ENCODE measurements at regions not wholly inside any gene's neighbourhood (a gene's known extent, or its start where the extent isn't known, plus 50 kb on each side); places are given as distances from the start of the nearest gene placed in this dataset.
"Not testable (repeated sequence)": the region's sequence is repeated elsewhere in the genome, so short reads cannot be mapped to it uniquely, and the experiment has no call there.

DNA sequence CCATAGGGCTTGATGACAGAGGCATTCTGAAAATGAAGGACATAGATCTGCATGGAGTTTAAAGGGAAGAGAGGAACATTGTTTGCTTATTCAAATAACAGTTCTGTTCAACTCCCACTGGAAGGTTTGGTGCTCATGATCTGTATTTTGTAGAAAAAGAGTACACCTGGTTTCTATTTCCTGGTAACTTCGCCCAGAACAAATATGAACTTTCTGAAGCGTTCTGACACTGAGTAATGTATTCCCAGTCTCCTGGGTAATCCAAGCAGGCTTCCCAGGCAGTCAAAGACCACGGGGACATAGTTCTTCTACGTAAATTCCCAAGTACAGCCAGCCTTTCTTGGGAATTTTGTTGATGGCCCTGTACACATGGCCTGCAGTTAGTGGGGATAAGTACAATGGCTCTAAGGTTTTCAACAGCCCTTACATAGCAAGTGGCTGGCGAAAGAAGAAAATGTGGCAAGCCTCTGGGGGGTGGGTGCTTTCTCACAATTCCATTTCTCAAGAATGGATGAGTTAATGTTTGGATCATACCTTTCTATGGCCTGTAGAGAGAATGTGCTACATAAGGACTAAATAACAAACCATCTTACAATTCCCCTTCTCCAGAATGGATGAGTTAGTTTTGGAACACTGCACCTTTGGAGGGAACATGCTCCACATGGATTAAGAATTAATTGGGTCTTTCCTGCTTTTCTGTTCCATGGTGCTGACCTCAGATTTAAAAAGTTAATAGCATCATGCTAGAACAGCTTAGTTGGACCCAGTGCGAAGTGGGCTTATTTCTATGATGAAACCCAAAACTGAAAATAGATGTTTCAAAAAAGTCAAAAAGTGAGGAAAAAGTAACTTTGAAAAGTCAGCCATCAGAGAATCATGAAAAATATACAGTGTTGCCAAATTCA is 52.7 kb downstream of the COL6A6 start:
- DNase-seq (ENCODE audit: low spot score): no peak
- ATAC-seq: no peak
- intact Hi-C loops (cut with DNase I): no loop called here

DNA sequence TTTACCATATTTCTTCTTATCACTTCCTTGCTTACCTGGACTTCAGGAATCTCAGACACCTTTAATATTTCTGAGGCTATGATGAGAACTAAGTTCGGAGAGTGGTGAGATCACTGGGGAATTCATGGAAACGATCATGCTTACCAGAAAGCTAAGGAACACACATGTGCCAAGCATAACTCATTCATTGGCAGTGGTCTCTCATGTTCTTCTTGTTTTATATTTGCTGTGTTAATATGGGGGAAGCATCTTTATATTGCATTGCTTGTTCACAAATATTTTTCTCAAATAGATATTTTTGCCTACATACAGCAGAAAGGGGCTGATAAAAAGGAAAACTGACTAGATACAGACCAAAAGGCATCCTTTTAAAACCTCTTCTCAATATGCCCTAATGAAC is 55.8 kb downstream of the COL6A6 start:
- ATAC-seq (no peak), DNase-seq (ENCODE audit: low spot score) (no peak)
- intact Hi-C loops (cut with DNase I): no loop called here

DNA sequence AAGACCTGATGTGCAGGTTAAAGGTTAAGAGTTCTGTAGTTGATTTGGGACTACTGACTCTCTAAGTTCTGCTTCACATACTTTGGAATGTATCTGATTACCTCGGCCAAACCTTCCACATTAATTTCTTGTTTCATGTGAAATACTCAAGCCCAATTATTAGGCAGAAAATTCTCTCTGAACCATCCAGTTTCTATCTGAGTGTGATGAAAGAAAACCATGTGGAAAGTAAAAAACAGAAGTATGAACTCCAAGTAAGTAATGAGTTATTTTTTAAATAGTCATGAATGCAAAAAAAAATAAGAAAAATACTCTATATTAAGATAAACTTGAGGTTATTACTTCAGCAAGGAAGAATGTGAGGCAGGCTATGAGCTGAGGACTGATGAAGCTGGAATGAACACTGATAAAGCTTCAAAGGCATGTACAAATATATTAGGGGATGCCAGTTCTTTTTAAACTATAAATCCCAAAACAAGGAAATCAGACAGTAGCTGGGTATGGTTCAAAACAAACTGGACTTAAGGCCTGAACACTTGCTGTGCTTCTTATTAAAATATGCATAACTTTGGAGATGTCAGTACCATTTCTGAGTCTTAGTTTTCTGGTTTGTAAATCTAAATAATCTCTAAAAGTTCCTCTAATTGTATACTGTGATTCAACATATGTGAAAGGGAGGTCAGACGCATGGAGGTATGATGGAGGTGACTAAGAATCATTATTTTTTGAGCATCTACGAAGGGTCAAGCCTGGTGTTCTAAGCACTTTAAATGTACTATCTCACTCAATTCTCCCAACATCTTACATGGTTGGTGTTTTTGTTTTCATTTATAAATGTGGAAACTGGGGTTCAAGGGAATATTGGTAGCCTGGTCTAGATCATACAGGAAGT is 59.6 kb downstream of the COL6A6 start:
- intact Hi-C loops (cut with DNase I): no loop called here
- DNase-seq (ENCODE audit: low spot score) (no peak), ATAC-seq (no peak)

DNA sequence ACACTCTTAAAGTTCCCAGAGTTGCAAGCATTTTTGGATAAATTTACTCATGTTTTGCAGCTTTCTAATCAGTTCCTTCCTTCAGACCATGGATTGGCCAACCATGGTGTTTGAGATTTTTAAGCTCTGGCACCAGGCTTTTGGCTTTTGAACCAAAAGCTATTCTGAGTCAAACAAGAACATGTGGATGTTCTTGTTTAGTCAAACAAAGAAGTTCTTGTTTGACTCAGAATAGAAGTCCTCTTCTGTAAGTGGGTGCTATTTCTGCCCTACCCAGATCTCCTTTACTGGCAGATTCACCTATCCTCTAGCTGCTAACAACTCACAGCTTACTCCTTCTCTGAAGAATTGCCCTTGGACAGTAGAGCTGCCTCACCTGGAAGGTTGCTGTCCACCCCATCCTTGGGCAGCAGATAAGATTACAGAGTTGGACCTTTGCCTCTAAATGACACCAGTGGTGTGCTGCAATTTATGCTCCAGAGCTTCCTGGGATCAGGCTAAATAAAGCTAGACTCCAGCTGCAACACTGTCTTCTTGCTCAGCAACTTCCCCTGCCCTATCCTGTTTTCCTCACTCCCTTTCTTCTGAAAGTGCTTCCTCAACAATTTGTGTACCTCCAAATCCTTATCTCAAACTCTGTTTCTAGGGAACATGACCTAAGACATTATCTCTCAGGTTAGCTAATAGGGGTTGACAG is 65.6 kb downstream of the COL6A6 start:
- intact Hi-C loops (cut with DNase I): no loop called here
- no peak for DNase-seq (ENCODE audit: low spot score)
- ATAC-seq: peak; percentile 82

DNA sequence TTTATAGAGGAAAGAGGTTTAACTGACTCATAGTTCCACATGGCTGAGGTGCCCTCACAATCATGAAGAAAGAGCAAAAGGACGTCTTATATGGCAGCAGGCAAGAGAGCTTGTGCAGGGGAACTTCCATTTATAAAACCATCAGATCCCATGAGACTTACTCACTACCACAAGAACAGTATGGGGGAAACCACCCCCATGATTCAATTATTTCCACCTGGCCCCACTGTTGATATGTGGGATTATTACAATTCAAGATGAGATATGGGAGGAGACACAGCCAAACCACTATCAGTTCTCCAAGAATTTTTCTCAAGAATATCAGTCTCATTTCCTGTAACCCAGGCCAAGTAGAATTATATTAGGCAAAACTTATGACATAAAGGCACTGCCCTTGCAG is 77.8 kb downstream of the COL6A6 start:
- DNase-seq (ENCODE audit: low spot score); ATAC-seq; intact Hi-C loops (cut with DNase I): not testable (repeated sequence)

DNA sequence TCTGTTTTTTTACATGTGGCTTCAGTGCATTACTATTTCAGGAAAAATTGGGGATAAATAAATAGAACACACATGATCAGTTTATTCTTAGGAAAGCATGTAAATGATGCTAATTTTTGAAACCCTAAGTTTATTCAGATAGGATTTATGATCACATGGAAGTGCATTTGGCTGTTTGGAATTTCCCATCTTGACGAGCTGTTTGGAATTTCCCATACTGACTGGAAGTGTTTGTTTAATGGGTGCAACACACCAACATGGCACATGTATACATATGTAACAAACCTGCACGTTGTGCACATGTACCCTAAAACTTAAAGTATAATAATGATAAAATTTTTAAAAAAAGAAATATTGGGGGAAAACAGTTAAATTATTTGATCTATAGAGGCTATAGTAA is 79.5 kb downstream of the COL6A6 start:
- DNase-seq (ENCODE audit: low spot score) (no peak), ATAC-seq (no peak)
- intact Hi-C loops (cut with DNase I): no loop called here

DNA sequence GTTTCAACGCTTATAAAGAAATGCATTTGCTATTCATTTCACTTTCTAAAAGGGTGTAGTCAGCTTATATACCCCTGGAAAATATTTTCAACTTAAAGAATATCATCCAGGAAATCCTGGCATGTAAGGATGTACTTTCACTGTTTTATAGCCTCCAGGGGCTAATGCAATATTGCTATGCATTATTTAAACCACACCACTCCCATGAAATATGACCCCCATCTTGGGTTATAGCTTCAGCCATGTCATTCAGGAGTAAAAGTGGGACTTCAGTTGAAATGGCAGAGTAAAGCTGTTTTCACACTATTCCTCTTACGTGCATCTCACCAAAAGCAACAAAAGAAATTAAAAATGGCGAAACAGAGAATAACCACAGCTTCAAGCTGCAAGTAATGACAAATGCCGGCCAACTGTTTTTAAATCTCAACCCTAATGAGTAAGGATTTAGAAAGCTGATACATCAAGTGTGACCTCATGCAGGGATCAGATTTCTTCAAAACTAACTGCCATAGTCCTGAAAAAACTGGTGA is 84.5 kb downstream of the COL6A6 start:
- intact Hi-C loops (cut with DNase I): no loop called here
- ATAC-seq: no peak
- no peak for DNase-seq (ENCODE audit: low spot score)

DNA sequence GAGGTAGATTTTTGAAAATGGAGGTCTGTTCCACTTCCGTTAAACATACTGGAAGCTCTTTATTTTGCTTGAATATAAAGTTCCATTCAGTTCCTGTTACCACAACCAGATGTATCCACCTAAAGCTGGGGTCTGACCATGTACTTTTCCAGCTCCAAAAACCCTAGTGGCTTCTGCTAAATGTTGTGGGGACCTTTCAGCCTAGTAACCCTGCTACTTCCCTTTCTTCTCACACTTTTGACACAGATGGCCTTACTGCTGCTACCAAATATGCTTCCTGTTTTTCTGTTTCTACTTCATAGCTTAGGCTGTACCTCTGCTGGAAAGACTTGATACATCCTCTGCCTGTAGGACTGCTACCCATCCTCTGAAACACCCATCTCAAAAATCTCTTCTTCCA is 87.8 kb downstream of the COL6A6 start:
- DNase-seq (ENCODE audit: low spot score) (no peak), ATAC-seq (no peak)
- intact Hi-C loops (cut with DNase I): no loop called here

DNA sequence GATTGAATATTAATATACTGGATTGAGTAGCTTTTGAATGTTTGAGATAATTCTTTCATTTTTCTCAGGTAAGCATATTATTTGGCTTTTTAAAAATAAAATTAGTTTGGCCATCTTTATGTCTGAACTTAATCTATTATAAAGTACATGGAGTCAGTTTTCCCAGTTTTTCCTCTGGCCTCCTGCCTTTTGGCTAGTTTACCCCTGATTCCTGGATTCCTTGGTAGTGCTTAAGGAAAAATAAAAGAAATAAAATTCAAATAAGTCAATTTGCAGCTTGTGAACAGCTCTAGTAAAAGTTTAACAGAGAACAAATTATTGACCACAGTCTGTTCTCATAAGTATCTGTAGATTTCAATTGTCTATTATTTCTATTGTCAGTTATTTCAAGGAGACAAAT is 89.4 kb downstream of the COL6A6 start:
- no peak for ATAC-seq
- intact Hi-C loops (cut with DNase I): no loop called here

DNA sequence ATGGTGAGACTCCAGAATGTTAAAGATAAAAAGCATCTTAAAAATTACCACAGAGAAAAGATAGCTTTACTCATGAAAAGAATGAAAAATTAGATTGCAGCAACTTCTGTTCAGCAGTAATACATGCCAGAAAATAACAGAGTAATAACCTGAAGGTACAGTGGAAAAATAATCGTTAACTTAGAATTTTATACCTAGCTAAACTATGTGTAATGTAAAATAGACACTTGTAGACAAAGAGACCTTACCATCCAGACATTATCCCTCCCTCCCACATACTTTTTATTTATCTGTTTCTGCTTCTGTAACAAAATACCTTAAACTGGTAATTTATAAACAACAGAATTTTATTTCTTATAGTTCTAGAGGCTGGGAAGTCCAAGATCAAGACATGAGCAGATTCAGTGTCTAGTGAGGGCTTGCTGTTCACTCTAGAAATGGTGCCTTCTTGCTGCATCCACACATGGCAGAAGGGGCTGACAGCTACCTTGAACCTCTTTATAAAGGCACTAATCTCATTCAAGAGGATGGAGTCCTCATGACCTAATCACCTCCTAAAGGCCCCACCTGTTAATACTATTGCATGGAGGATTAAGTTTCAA is 90.7 kb downstream of the COL6A6 start:
- no peak for DNase-seq (ENCODE audit: low spot score)
- intact Hi-C loops (cut with DNase I): no loop called here
- no peak for ATAC-seq

More for the DNA sequence above, 89.4 kb downstream of the COL6A6 start:
- no peak for DNase-seq (ENCODE audit: low spot score)

DNA sequence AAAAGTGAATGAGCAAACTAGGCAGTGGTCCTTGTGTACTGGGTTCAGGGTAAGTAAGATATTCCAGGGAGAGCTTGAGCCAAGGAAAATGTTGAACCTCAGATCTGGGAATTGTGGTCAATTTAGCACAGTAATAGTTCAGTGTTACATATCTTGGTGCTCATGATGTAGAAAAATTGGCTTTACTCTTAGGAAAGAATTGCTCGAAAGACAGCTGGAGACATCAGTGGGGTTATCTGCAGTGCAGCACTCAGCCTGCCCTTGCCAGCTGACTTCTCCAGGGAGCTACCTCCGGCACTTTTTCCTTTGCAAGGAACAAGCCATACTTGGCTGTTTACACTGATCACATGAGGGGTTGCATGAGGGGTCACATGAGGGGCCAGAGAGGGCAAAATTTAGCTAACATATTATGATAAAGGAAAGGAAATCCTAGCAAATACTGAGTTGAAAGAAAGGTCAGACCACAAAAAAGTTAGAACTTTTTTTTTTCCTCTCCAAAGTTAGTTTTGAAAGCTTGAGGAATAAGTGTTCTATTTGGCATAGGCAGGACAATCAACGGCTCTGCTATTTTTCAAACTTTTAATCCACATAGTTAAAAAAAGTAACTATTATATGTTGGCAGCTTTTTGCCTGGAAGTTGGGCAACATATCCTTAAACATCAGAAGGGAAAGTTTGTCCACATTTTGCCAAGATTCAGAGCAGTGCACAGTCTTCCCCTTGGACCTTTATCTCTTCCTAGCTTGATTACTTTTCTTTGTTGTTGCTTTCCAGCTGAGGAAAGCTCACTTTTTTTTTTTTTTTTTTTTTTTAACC is 92.4 kb downstream of the COL6A6 start:
- DNase-seq (ENCODE audit: low spot score) (peak; percentile 66), ATAC-seq (peak; percentile 97)
- intact Hi-C loops (cut with DNase I): no loop called here

DNA sequence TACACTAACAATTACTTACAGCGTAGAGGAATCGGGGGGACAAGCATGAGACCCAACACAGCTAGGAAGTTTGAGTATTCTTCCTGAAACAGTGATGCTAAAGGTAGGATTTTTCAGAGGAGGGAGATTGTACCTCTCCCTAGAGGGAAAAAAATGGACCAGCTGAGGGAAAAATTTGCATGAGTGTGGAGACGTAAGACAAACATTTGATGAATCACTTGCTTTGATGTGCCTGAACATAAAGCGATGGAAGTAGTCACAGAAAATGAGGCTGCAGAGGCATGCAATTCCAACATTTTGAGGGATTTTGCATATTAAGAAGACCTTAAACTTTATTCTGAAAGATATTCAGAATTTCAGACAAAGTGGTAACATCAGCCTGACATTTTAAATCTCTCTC is 102.2 kb downstream of the COL6A6 start:
- intact Hi-C loops (cut with DNase I): no loop called here
- ATAC-seq (no peak), DNase-seq (ENCODE audit: low spot score) (no peak)

DNA sequence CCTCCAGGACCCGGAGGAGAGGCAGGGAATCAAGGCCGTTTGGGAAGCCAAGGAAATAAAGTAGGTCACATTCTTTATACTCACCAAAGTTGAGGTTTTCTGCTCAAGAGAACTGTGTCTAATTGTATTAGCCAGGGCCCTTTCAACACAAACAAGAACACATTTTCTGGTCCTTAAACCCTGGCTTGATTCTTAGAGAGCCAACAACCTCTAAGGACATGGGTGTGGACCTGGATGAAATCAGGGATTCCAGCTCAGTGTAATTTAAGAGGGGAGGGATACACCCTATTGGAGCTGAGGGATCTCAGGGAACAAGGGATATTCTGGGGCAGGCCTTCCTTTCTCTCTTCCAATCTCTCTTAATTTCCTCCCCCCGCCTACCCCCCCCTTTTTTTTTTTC is 104.8 kb downstream of the COL6A6 start:
- no peak for DNase-seq (ENCODE audit: low spot score)
- intact Hi-C loops (cut with DNase I): no loop called here
- peak; percentile 62 for ATAC-seq

DNA sequence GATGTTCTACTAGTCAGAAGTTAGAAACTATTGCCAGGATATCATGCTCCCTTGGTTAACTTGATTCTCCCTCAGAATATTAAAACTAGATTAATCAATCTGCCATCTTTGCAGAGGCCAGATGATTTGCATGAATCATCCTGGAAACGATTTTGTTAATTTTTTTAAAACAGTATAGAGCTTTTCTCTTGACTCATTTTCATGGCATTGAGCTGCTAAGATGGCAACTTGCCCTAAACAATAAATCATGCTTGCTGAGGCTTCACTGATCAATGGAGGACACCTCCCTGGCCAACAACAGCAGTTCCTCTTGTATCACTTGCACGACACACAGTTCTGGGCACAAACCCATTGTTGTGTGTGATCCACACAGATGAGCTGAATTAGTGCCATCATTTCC is 109.1 kb downstream of the COL6A6 start:
- intact Hi-C loops (cut with DNase I): no loop called here
- DNase-seq (ENCODE audit: low spot score) (no peak), ATAC-seq (no peak)

DNA sequence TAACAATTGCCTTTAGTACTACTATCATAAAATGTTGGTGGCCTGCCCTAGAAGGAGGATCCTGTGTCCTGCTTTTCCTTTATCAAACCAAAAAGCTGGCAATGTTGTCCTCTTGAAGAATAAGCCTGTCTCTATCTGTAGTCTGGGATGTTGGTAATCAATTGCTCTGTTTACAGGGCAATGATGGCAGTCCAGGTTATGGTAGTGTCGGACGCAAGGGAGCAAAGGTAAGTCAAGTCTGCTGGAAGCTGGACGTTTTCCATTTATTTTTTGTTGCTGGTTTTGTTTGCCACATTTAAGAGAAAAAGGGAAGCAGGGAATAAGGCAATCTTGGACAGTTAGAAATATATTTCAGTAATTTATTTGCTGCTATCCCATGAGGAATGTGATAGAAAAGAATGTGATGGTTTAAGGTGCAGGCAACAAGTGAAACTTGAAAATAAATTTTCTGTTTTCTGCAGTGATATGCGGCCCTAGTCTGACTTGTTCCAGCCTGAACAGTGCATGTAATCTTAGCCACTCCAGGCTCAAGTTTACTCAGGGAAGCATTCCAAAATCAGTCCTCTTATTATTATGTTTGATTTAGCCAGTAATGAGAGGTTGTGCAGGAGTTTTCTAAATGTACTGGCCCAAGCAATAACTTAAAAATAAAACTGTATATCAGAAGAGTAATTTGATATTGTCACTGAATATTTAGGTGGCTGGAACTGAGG is 110.3 kb downstream of the COL6A6 start:
- no peak for ATAC-seq
- no peak for DNase-seq (ENCODE audit: low spot score)
- intact Hi-C loops (cut with DNase I): no loop called here

DNA sequence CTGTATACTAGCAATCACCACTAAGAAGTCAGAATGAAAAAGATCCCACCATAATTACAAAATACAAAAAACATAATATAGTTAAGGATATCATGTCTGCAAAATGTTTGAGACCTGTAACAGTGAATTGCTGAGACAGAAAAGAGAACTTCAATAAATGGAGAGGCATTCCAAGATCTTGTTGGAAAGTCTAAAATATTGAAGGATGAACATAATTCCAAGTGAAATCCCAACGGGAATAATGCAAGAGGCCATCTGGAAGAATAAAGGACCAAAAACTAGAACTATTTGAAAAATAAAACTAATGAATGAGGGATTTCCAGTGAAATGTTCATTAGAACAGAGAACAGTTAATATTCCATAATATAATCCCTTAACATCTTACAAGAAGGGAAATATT is 110.9 kb downstream of the COL6A6 start:
- intact Hi-C loops (cut with DNase I): no loop called here
- DNase-seq (ENCODE audit: low spot score): no peak
- ATAC-seq: no peak
